ENCODE measurements at regions not wholly inside any gene's neighbourhood (a gene's known extent, or its start where the extent isn't known, plus 50 kb on each side); places are given as distances from the start of the nearest gene placed in this dataset.
A peak's percentile ranks its signal among the peaks of the same experiment; 100 is the strongest.

- ATAC-seq = no peak
- intact Hi-C loops (cut with DNase I) = loop anchor here (1.0 kb wide), 1 partner anchor 15 kb away; no protein-coding TSS in a partner anchor
- no peak for DNase-seq (ENCODE audit: low spot score)
Observed at GRCh38 chr10:78516236-78516635, 482.6 kb downstream of the RPS24 start.

- intact Hi-C loops (cut with DNase I) = loop anchor here (1.0 kb wide), 1 partner anchor 15 kb away; no protein-coding TSS in a partner anchor
- DNase-seq (ENCODE audit: low spot score) (no peak), ATAC-seq (no peak)
Observed at GRCh38 chr10:78516756-78517155, 483.1 kb downstream of the RPS24 start.

GRCh38 chr10:78518224-78518623 is 484.6 kb downstream of the RPS24 start:
- ATAC-seq = no peak

GRCh38 chr10:78520737-78521430 is 487.2 kb downstream of the RPS24 start:
- intact Hi-C loops (cut with DNase I) = no loop called here
- ATAC-seq = no peak

More at GRCh38 chr10:78518224-78518623, 484.6 kb downstream of the RPS24 start:
- no peak for DNase-seq (ENCODE audit: low spot score)
- intact Hi-C loops (cut with DNase I) = no loop called here

GRCh38 chr10:78523453-78523852 is 489.8 kb downstream of the RPS24 start:
- intact Hi-C loops (cut with DNase I) = no loop called here

More at GRCh38 chr10:78520737-78521430, 487.2 kb downstream of the RPS24 start:
- no peak for DNase-seq (ENCODE audit: low spot score)

GRCh38 chr10:78524342-78524741 is 490.7 kb downstream of the RPS24 start:
- ATAC-seq (no peak), DNase-seq (ENCODE audit: low spot score) (peak; percentile 8)
- intact Hi-C loops (cut with DNase I) = no loop called here

More at GRCh38 chr10:78523453-78523852, 489.8 kb downstream of the RPS24 start:
- DNase-seq (ENCODE audit: low spot score) (peak; percentile 34), ATAC-seq (no peak)

GRCh38 chr10:78524941-78525340 is 491.3 kb downstream of the RPS24 start:
- ATAC-seq (no peak), DNase-seq (ENCODE audit: low spot score) (peak; percentile 49)
- intact Hi-C loops (cut with DNase I) = loop anchor here (5.0 kb wide), 1 partner anchor 558 kb away; no protein-coding TSS in a partner anchor

GRCh38 chr10:78526347-78526746 is 492.7 kb downstream of the RPS24 start:
- ATAC-seq (no peak), DNase-seq (ENCODE audit: low spot score) (no peak)
- intact Hi-C loops (cut with DNase I) = loop anchor here (5.0 kb wide), 1 partner anchor 559 kb away; no protein-coding TSS in a partner anchor

GRCh38 chr10:78527296-78527695 is 493.6 kb downstream of the RPS24 start:
- ATAC-seq (no peak), DNase-seq (ENCODE audit: low spot score) (peak; percentile 14)
- intact Hi-C loops (cut with DNase I) = loop anchor here (5.0 kb wide), 1 partner anchor 560 kb away; no protein-coding TSS in a partner anchor

- no peak for ATAC-seq
- DNase-seq (ENCODE audit: low spot score) = peak; percentile 27
- intact Hi-C loops (cut with DNase I) = loop anchor here (5.0 kb wide), 1 partner anchor 561 kb away; no protein-coding TSS in a partner anchor
Observed at GRCh38 chr10:78528749-78529204, 495.1 kb downstream of the RPS24 start.

- intact Hi-C loops (cut with DNase I) = loop anchor here (5.0 kb wide), 1 partner anchor 562 kb away; no protein-coding TSS in a partner anchor
- no peak for ATAC-seq
Observed at GRCh38 chr10:78529262-78529661, 495.6 kb downstream of the RPS24 start.

GRCh38 chr10:78531088-78531487 is 497.4 kb downstream of the RPS24 start:
- intact Hi-C loops (cut with DNase I) = no loop called here
- DNase-seq (ENCODE audit: low spot score) (peak; percentile 21), ATAC-seq (no peak)

More at GRCh38 chr10:78529262-78529661, 495.6 kb downstream of the RPS24 start:
- DNase-seq (ENCODE audit: low spot score) = peak; percentile 8

- intact Hi-C loops (cut with DNase I) = no loop called here
- DNase-seq (ENCODE audit: low spot score) = no peak
- ATAC-seq = peak; percentile 13
Observed at GRCh38 chr10:78532480-78533042, 498.9 kb downstream of the RPS24 start.

- ATAC-seq = peak; percentile 46
- DNase-seq (ENCODE audit: low spot score) = peak; percentile 44
- intact Hi-C loops (cut with DNase I) = no loop called here
Observed at GRCh38 chr10:78533098-78533497, 499.4 kb downstream of the RPS24 start.

GRCh38 chr10:78533776-78534175 is 500.1 kb downstream of the RPS24 start:
- ATAC-seq (no peak), DNase-seq (ENCODE audit: low spot score) (peak; percentile 19)
- intact Hi-C loops (cut with DNase I) = no loop called here

GRCh38 chr10:78535716-78536218 is 502.1 kb downstream of the RPS24 start:
- intact Hi-C loops (cut with DNase I) = no loop called here
- no peak for DNase-seq (ENCODE audit: low spot score)
- no peak for ATAC-seq

- intact Hi-C loops (cut with DNase I) = no loop called here
- DNase-seq (ENCODE audit: low spot score) (no peak), ATAC-seq (no peak)
Observed at GRCh38 chr10:78537018-78537417, 503.4 kb downstream of the RPS24 start.

GRCh38 chr10:78539247-78539766 is 505.6 kb downstream of the RPS24 start:
- no peak for ATAC-seq
- no peak for DNase-seq (ENCODE audit: low spot score)
- intact Hi-C loops (cut with DNase I) = no loop called here

GRCh38 chr10:78540355-78541076 is 506.9 kb downstream of the RPS24 start:
- ATAC-seq = no peak
- DNase-seq (ENCODE audit: low spot score) = no peak
- intact Hi-C loops (cut with DNase I) = no loop called here

Data from sciatic nerve (tissue), 2 donors.